IMR-90 (cell line): ENCODE measurements at regions not wholly inside any gene's neighbourhood (a gene's known extent, or its start where the extent isn't known, plus 50 kb on each side); places are given as distances from the start of the nearest gene placed in this dataset.

Experiments
- ATAC-seq: fragments of 200-7000 bp; cut with Tn5 transposase; 2 replicates; pipeline ENCODE4 v1.9.1; 2020; ENCODE audit warnings: low read depth, mild to moderate bottlenecking, moderate library complexity
- BruUV-seq: library from RNA; stranded (reverse); fragments of 400-500 nt; replicated peaks from 2 replicates; lab custom pipeline; 2021; lab: Mats Ljungman, UMichigan
- CTCF ChIA-PET: fragments of 300-600 bp; formaldehyde crosslinking; extraction: SDS; loops from one replicate; lab custom pipeline; 2021; ENCODE audit warnings: antibody characterized with exemption; lab: Yijun Ruan, JAX
- POLR2A ChIA-PET: fragments of 300-600 bp; sonication (Branson Sonifier 250); formaldehyde crosslinking; loops from one replicate; lab custom pipeline; 2022; ENCODE audit warnings: antibody characterized with exemption; ENCODE audit not compliant: unreplicated experiment; lab: Charles Lee
- DNase-seq: peaks from one replicate; pipeline ENCODE4 v3.0.0; 2013
- H2AFZ ChIP-seq: replicated peaks from 2 replicates; pipeline ENCODE3; 2013; ENCODE audit warnings: low read length, mild to moderate bottlenecking; ENCODE audit not compliant: poor library complexity
- H2AK5ac ChIP-seq: 2 replicates; pipeline ENCODE4 v1.6.1; 2013; ENCODE audit warnings: low read depth, low read length, inconsistent platforms
- H2AK9ac ChIP-seq: replicated peaks from 2 replicates; pipeline ENCODE3; 2013; ENCODE audit warnings: mild to moderate bottlenecking, low read depth, low read length, moderate library complexity; ENCODE audit not compliant: poor library complexity
- H2BK120ac ChIP-seq: 2 replicates; pipeline ENCODE4 v1.6.1; 2013; ENCODE audit warnings: low read depth, low read length, inconsistent platforms
- H2BK15ac ChIP-seq: 3 replicates; pipeline ENCODE4 v1.6.1; 2013; ENCODE audit warnings: low read depth, low read length, inconsistent platforms
- H2BK20ac ChIP-seq: 2 replicates; pipeline ENCODE4 v1.6.1; 2013; ENCODE audit warnings: low read depth, mild to moderate bottlenecking, inconsistent platforms, low read length, moderate library complexity
- H2BK5ac ChIP-seq: 2 replicates; pipeline ENCODE4 v1.6.1; 2013; ENCODE audit warnings: mild to moderate bottlenecking, low read depth, low read length, inconsistent platforms; ENCODE audit not compliant: poor library complexity, severe bottlenecking
- H3K14ac ChIP-seq: replicated peaks from 2 replicates; pipeline ENCODE4 v1.6.1; 2013; ENCODE audit warnings: low read depth, low read length, inconsistent platforms
- H3K18ac ChIP-seq: 2 replicates; pipeline ENCODE4 v1.6.1; 2013; ENCODE audit warnings: low read depth, low read length, control low read depth
- H3K23ac ChIP-seq: 2 replicates; pipeline ENCODE4 v1.6.1; 2013; ENCODE audit warnings: low read depth, low read length, inconsistent platforms
- H3K27ac ChIP-seq: 2 replicates; pipeline ENCODE4 v1.5.1; 2013; ENCODE audit warnings: mild to moderate bottlenecking, control low read depth, low read length; ENCODE audit not compliant: insufficient read depth
- H3K27me3 ChIP-seq: 2 replicates; pipeline ENCODE4 v1.6.1; 2013; ENCODE audit warnings: low read length; ENCODE audit not compliant: control insufficient read depth, insufficient read depth
- H3K36me3 ChIP-seq: 2 replicates; pipeline ENCODE4 v1.6.1; 2013; ENCODE audit warnings: low read length, mixed read lengths; ENCODE audit not compliant: control insufficient read depth, insufficient read depth
- H3K4ac ChIP-seq: 2 replicates; pipeline ENCODE4 v1.6.1; 2013; ENCODE audit warnings: low read depth, low read length, inconsistent platforms
- H3K4me1 ChIP-seq: 2 replicates; pipeline ENCODE4 v1.6.1; 2013; ENCODE audit warnings: low read length, mixed read lengths; ENCODE audit not compliant: control insufficient read depth, insufficient read depth
- H3K4me2 ChIP-seq: 2 replicates; pipeline ENCODE4 v1.6.1; 2013; ENCODE audit warnings: low read depth, mild to moderate bottlenecking, control low read depth, low read length, moderate library complexity
- H3K4me3 ChIP-seq: 2 replicates; pipeline ENCODE4 v1.5.1; 2013; ENCODE audit warnings: low read depth, mild to moderate bottlenecking, control low read depth, low read length, moderate library complexity; ENCODE audit not compliant: insufficient read depth
- H3K56ac ChIP-seq: 2 replicates; pipeline ENCODE4 v1.6.1; 2013; ENCODE audit warnings: low read length, inconsistent platforms; ENCODE audit not compliant: insufficient read depth; ENCODE audit errors: extremely low read depth
- H3K79me1 ChIP-seq, 2 experiments: 2 replicates each; pipeline ENCODE4 v1.6.1; 2013; ENCODE audit warnings: low read length in 2 of 2, inconsistent platforms in 1 of 2, low read depth in 1 of 2
- H3K9ac ChIP-seq: 2 replicates; pipeline ENCODE4 v1.6.1; 2013; ENCODE audit warnings: low read depth, low read length, control low read depth
- H3K9me1 ChIP-seq: 2 replicates; pipeline ENCODE4 v1.6.1; 2013; ENCODE audit warnings: low read length, inconsistent platforms; ENCODE audit not compliant: insufficient read depth
- H3K9me3 ChIP-seq: 2 replicates; pipeline ENCODE4 v1.6.1; 2013; ENCODE audit warnings: low read length; ENCODE audit not compliant: control insufficient read depth, insufficient read depth
- H4K20me1 ChIP-seq: 2 replicates; pipeline ENCODE4 v1.6.1; 2013; ENCODE audit warnings: low read length, inconsistent platforms; ENCODE audit not compliant: insufficient read depth
- H4K5ac ChIP-seq: 2 replicates; pipeline ENCODE4 v1.6.1; 2013; ENCODE audit warnings: mild to moderate bottlenecking, low read depth, low read length, control low read depth
- H4K8ac ChIP-seq, 2 experiments: 2 replicates each; pipeline ENCODE4 v1.6.1; 2013; ENCODE audit warnings: low read depth in 2 of 2, low read length in 2 of 2, control low read depth in 1 of 2, inconsistent platforms in 1 of 2
- H4K91ac ChIP-seq: 2 replicates; pipeline ENCODE4 v1.6.1; 2013; ENCODE audit warnings: low read depth, low read length, inconsistent platforms; ENCODE audit not compliant: insufficient read depth
- BHLHE40 ChIP-seq: fragments of 150-350 bp; IDR thresholded peaks from 2 replicates; pipeline ENCODE4 v1.6.1; 2016; ENCODE audit warnings: mild to moderate bottlenecking, low read depth, low read length
- CEBPB ChIP-seq: IDR thresholded peaks from 2 replicates; pipeline ENCODE4 v1.6.1; 2012; ENCODE audit warnings: low read depth, low read length, improper control_type of control experiment
- CHD1 ChIP-seq: IDR thresholded peaks from 2 replicates; pipeline ENCODE4 v1.6.1; 2012; ENCODE audit warnings: low read depth, low read length, improper control_type of control experiment
- FOS ChIP-seq: fragments of 150-350 bp; IDR thresholded peaks from 2 replicates; pipeline ENCODE4 v1.6.1; 2016; ENCODE audit warnings: low read depth, low read length
- MAFK ChIP-seq: IDR thresholded peaks from 2 replicates; pipeline ENCODE4 v1.6.1; 2012; ENCODE audit warnings: low read depth, low read length, improper control_type of control experiment
- MAZ ChIP-seq: IDR thresholded peaks from 2 replicates; pipeline ENCODE4 v1.6.1; 2012; ENCODE audit warnings: low read depth, mild to moderate bottlenecking, low read length, improper control_type of control experiment, moderate library complexity, borderline replicate concordance
- MXI1 ChIP-seq: IDR thresholded peaks from 2 replicates; pipeline ENCODE4 v1.6.1; 2012; ENCODE audit warnings: low read depth, mild to moderate bottlenecking, low read length, moderate library complexity, borderline replicate concordance
- NFE2L2 ChIP-seq: fragments of 150-350 bp; IDR thresholded peaks from 2 replicates; pipeline ENCODE4 v1.6.1; 2016; ENCODE audit warnings: low read depth, mild to moderate bottlenecking, low read length
- POLR2A ChIP-seq: IDR thresholded peaks from 2 replicates; pipeline ENCODE4 v1.6.1; 2012; ENCODE audit warnings: mild to moderate bottlenecking, low read depth, low read length
- RAD21 ChIP-seq: IDR thresholded peaks from 2 replicates; pipeline ENCODE4 v1.6.1; 2012; ENCODE audit warnings: low read length, improper control_type of control experiment
- RCOR1 ChIP-seq: IDR thresholded peaks from 2 replicates; pipeline ENCODE4 v1.6.1; 2012; ENCODE audit warnings: mild to moderate bottlenecking, low read length, improper control_type of control experiment; ENCODE audit not compliant: insufficient replicate concordance
- RFX5 ChIP-seq: IDR thresholded peaks from 2 replicates; pipeline ENCODE4 v1.8.0; 2012; ENCODE audit warnings: low read depth, mild to moderate bottlenecking, low read length, moderate library complexity
- SMC3 ChIP-seq: fragments of 150-350 bp; IDR thresholded peaks from 2 replicates; pipeline ENCODE4 v1.6.1; 2016; ENCODE audit warnings: low read depth, mild to moderate bottlenecking, antibody characterized with exemption, low read length, moderate library complexity
- WGBS, 2 experiments: methylation state at CpG; one replicate each; pipeline versions ENCODE4 v1.1.5 to v1.1.7; 2013; ENCODE audit warnings: missing lambda C conversion rate in 2 of 2; ENCODE audit not compliant: insufficient read length in 1 of 2; ENCODE audit errors: extremely low coverage in 2 of 2; 5-methylcytosine and 5-hydroxymethylcytosine counted together
- dilution Hi-C: fragments of 300-500 bp; cut with HindIII; formaldehyde crosslinking; loops from one replicate; pipeline ENCODE4 v1.14.3; 2018; ENCODE audit warnings: low sequenced_read_pairs; ENCODE audit not compliant: unreplicated experiment
- in situ Hi-C: fragments of 300-500 bp; cut with MboI; formaldehyde crosslinking; loops from 3 replicates; pipeline ENCODE4 v1.14.3; 2019; ENCODE audit warnings: low sequenced_read_pairs, inconsistent platforms, mixed read lengths
- intact Hi-C: fragments of 100-400 bp; cut with micrococcal nuclease; formaldehyde crosslinking; loops from 2 replicates; pipeline ENCODE4 v1.10.0; 2022
- TF ChIP-seq, protein P1 (sequence below): fragments of 150-350 bp; IDR thresholded peaks from 2 replicates; pipeline ENCODE4 v1.6.1; 2017; ENCODE audit warnings: mild to moderate bottlenecking, antibody characterized with exemption, low read length, low read depth
- TF ChIP-seq, protein P2 (sequence below): fragments of 150-350 bp; IDR thresholded peaks from 2 replicates; pipeline ENCODE4 v1.6.1; 2016; ENCODE audit warnings: low read depth, mild to moderate bottlenecking, low read length, moderate library complexity, borderline replicate concordance
- TF ChIP-seq, protein P3 (sequence below): conservative IDR thresholded peaks from 2 replicates; pipeline ENCODE4 v1.5.1; 2012; ENCODE audit warnings: mild to moderate bottlenecking, low read depth, low read length, improper control_type of control experiment

DNA sequence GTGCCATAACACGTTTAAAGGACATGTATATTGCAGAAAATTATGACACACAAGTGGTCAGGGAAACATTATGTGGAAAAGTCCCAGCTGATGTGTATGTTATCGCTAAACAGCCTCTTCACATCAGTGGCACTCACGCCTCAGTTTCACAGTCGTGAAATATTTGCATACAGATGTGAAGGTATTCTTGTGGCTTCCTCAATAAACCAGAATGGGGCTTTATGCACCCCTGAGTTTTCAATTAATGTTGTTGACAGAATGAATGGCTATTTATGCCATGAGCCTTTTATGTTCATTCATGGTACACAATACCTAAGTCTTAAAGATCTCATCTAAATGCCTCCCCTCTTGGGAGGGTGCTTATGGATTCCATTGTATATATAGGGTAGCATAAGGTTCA, 202.1 kb upstream of the ADGRL2 start:
- Histone ChIP-seq H4K8ac (no peak overlapping the region), H4K20me1 (no peaks in the 10 kb centered on the region), H4K5ac (no peak overlapping the region), H2BK20ac (no peak overlapping the region), H3K9ac (no peak overlapping the region), H2BK120ac (no peak overlapping the region), H3K56ac (no peak overlapping the region), H3K79me1 (no peaks in the 10 kb centered on the region), H3K4me1 (no peaks in the 10 kb centered on the region), H3K4ac (no peak overlapping the region), H3K27ac (no peak overlapping the region), H2AK9ac (no peak overlapping the region), H3K9me3 (no peaks in the 10 kb centered on the region), H3K14ac (no peak overlapping the region), H2AK5ac (no peak overlapping the region), H3K4me3 (no peak overlapping the region), H2AFZ (no peak overlapping the region), H3K36me3 (no peaks in the 10 kb centered on the region), H2BK15ac (no peak overlapping the region), H3K4me2 (no peak overlapping the region), H3K23ac (no peak overlapping the region), H2BK5ac (no peak overlapping the region), H3K9me1 (no peaks in the 10 kb centered on the region), H3K18ac (no peak overlapping the region), H3K27me3 (no peaks in the 10 kb centered on the region), H4K91ac (no peak overlapping the region)
- dilution Hi-C loops, result no loop called here
- no CpG with 5 or more reads among the region's 4 CpGs for WGBS, 2 experiments
- POLR2A ChIA-PET, result no interaction called here
- CTCF ChIA-PET, result no interaction called here
- in situ Hi-C loops, result no loop called here
- TF ChIP-seq SMC3 (no peak), MXI1 (no peak), NFE2L2 (no peak), POLR2A (no peak), RFX5 (no peak), RCOR1 (no peak), RAD21 (no peak), MAFK (no peak), BHLHE40 (no peak), CEBPB (no peak), MAZ (no peak), CHD1 (no peak), FOS (no peak)
- TF ChIP-seq, protein P1, sequence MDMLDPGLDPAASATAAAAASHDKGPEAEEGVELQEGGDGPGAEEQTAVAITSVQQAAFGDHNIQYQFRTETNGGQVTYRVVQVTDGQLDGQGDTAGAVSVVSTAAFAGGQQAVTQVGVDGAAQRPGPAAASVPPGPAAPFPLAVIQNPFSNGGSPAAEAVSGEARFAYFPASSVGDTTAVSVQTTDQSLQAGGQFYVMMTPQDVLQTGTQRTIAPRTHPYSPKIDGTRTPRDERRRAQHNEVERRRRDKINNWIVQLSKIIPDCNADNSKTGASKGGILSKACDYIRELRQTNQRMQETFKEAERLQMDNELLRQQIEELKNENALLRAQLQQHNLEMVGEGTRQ, result no peak
- TF ChIP-seq, protein P2, sequence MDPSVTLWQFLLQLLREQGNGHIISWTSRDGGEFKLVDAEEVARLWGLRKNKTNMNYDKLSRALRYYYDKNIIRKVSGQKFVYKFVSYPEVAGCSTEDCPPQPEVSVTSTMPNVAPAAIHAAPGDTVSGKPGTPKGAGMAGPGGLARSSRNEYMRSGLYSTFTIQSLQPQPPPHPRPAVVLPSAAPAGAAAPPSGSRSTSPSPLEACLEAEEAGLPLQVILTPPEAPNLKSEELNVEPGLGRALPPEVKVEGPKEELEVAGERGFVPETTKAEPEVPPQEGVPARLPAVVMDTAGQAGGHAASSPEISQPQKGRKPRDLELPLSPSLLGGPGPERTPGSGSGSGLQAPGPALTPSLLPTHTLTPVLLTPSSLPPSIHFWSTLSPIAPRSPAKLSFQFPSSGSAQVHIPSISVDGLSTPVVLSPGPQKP, result no peak
- TF ChIP-seq, protein P3, sequence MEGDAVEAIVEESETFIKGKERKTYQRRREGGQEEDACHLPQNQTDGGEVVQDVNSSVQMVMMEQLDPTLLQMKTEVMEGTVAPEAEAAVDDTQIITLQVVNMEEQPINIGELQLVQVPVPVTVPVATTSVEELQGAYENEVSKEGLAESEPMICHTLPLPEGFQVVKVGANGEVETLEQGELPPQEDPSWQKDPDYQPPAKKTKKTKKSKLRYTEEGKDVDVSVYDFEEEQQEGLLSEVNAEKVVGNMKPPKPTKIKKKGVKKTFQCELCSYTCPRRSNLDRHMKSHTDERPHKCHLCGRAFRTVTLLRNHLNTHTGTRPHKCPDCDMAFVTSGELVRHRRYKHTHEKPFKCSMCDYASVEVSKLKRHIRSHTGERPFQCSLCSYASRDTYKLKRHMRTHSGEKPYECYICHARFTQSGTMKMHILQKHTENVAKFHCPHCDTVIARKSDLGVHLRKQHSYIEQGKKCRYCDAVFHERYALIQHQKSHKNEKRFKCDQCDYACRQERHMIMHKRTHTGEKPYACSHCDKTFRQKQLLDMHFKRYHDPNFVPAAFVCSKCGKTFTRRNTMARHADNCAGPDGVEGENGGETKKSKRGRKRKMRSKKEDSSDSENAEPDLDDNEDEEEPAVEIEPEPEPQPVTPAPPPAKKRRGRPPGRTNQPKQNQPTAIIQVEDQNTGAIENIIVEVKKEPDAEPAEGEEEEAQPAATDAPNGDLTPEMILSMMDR, result no peak
- no peak for DNase-seq
- no peak for ATAC-seq
- BruUV-seq, result no TSS peak
- intact Hi-C loops, result no loop called here
